ENCODE measurements at regions not wholly inside any gene's neighbourhood (a gene's known extent, or its start where the extent isn't known, plus 50 kb on each side); places are given as distances from the start of the nearest gene placed in this dataset.

DNA sequence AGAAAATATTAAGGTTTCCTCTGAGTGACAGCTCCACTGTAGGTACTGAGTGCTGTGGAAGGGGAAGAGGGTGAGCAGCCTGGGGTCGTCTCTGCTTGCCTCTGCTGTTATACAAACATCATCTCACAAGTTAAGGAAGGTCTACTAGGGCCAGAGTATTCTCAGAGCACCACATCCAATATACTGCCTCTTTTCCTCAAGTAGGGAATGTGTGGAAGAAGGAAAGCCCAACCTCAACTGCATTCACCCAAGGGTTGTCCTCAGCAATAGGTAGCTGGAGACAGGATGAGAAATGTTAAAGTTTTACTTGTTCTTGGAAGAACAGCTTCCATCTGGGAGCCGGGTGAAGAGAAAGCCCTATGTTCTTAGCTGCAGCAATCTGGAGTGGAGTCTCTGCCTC, 1062.3 kb upstream of the CDH10 start:
- TF ChIP-seq HDGF (IDR thresholded peaks at IDR 0.05; ENCODE audit: borderline replicate concordance) (no peak), FOXA1 (IDR thresholded peaks at IDR 0.05) (no peak), SP1 (IDR thresholded peaks at IDR 0.05) (no peak), ZNF384 (IDR thresholded peaks at IDR 0.05) (no peak), TARDBP (IDR thresholded peaks at IDR 0.05) (no peak), FOXM1 (IDR thresholded peaks at IDR 0.05; ENCODE audit: borderline replicate concordance) (no peak), FOXK2 (IDR thresholded peaks at IDR 0.05) (no peak), SUZ12 (IDR thresholded peaks at IDR 0.05) (no peak), BHLHE40 (IDR thresholded peaks at IDR 0.05; ENCODE audit: borderline replicate concordance) (no peak), CTBP1 (IDR thresholded peaks at IDR 0.05; ENCODE audit: borderline replicate concordance) (no peak)
